Testis (tissue), 2 donors: ENCODE measurements at regions not wholly inside any gene's neighbourhood (a gene's known extent, or its start where the extent isn't known, plus 50 kb on each side); places are given as distances from the start of the nearest gene placed in this dataset.

Experiments used
- DNase-seq: peaks from one replicate; pipeline ENCODE4 v3.0.0-alpha.2; 2019
- H3K27ac ChIP-seq, 2 donors: fragments of 200-600 bp; sonication (generic); one replicate each; pipeline ENCODE4 v1.5.1; 2019
- H3K27me3 ChIP-seq: fragments of 200-600 bp; sonication (generic); one replicate; pipeline ENCODE4 v1.5.1; 2019
- H3K36me3 ChIP-seq: fragments of 200-600 bp; sonication (generic); one replicate; pipeline ENCODE4 v1.5.1; 2017; ENCODE audit warnings: low read depth; ENCODE audit errors: missing control alignments
- H3K4me1 ChIP-seq: fragments of 200-600 bp; sonication (generic); one replicate; pipeline ENCODE4 v1.5.1; 2019
- H3K4me3 ChIP-seq, 2 donors: fragments of 200-600 bp; sonication (generic); one replicate each; pipeline ENCODE4 v1.5.1; 2017 to 2019
- H3K9me3 ChIP-seq: fragments of 200-600 bp; sonication (generic); one replicate; pipeline ENCODE4 v1.5.1; 2017
- CTCF ChIP-seq, 3 experiments: fragments of 450-650 bp in 2 of 3; fragments of 200-600 bp in 1 of 3; sonication (generic) in 1 of 3; IDR thresholded peaks; one replicate each; pipeline ENCODE4 v1.5.1; 2016 to 2019; ENCODE audit warnings: antibody characterized with exemption in 3 of 3, mild to moderate bottlenecking in 2 of 3, moderate library complexity in 1 of 3
- POLR2A ChIP-seq: fragments of 450-650 bp; IDR thresholded peaks from one replicate; pipeline ENCODE4 v1.6.1; 2017; ENCODE audit warnings: antibody characterized with exemption, mild to moderate bottlenecking, moderate library complexity
- WGBS, 2 donors: methylation state at CpG; one replicate each; pipeline ENCODE4 v1.1.5; 2018; 5-methylcytosine and 5-hydroxymethylcytosine counted together
- intact Hi-C: fragments of 100-400 bp; cut with DNase I; formaldehyde crosslinking; loops from one replicate; pipeline ENCODE4 v1.15.1; 2023; ENCODE audit warnings: low total_unique reads

GRCh38 chr5:1950096-1950707, 67.5 kb upstream of the IRX4 start:
- Histone ChIP-seq H3K4me1 (no peaks in the 10 kb centered on the region), H3K9me3 (no peaks in the 10 kb centered on the region), H3K36me3 (no peaks in the 10 kb centered on the region), H3K27ac (no peak overlapping the region), H3K27me3 (no peaks in the 10 kb centered on the region), H3K4me3 (no peak overlapping the region)
- 58 to 65% methylated on average over 17 to 32 of the region's 32 CpGs for WGBS, 2 donors
- no peak for DNase-seq
- TF ChIP-seq CTCF (IDR thresholded peaks at IDR 0.05), result no peak
- no peak for TF ChIP-seq POLR2A
- intact Hi-C loops, result no loop called here

GRCh38 chr5:1949253-1949652, 66.5 kb upstream of the IRX4 start:
- Histone ChIP-seq H3K36me3 (no peaks in the 10 kb centered on the region), H3K4me3 (no peak overlapping the region), H3K4me1 (no peaks in the 10 kb centered on the region), H3K27me3 (no peaks in the 10 kb centered on the region), H3K27ac (no peak overlapping the region), H3K9me3 (no peaks in the 10 kb centered on the region)
- 77 to 86% methylated on average over 13 to 18 of the region's 18 CpGs for WGBS, 2 donors
- DNase-seq, result no peak
- TF ChIP-seq CTCF (IDR thresholded peaks at IDR 0.05) (no peak), POLR2A (no peak)
- intact Hi-C loops, result no loop called here

- 63 to 74% methylated on average over 8 to 26 of the region's 26 CpGs for WGBS, 2 donors
- Histone ChIP-seq H3K4me1 (no peaks in the 10 kb centered on the region), H3K9me3 (no peaks in the 10 kb centered on the region), H3K4me3 (no peak overlapping the region), H3K27me3 (no peaks in the 10 kb centered on the region), H3K27ac (no peak overlapping the region), H3K36me3 (no peaks in the 10 kb centered on the region)
- no peak for DNase-seq
- no peak for TF ChIP-seq CTCF (IDR thresholded peaks at IDR 0.05)
- no peak for TF ChIP-seq POLR2A
- intact Hi-C loops, result no loop called here
Measured at GRCh38 chr5:1948663-1949191, 66.0 kb upstream of the IRX4 start.

DNA sequence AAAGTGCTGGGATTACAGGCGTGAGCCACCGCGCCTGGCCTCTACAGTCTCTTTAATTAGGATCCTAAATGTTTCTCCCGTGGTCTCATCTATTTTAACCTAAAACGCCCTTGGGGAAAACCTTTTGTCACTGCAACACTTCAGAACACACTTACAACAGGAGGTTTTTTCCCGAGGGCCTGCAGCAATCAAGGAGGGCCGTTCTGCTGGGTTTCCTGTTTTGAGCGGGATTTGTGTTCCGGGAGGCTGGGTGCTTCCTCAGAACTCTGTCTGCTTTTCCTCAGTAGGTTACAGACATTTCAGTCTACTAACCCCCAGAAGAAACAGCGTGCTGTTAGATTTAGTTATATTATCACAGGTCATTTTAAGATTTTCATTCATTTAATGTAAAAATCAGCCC, 65.4 kb upstream of the IRX4 start:
- WGBS, 2 donors, result 68% methylated on average over 10 of the region's 10 CpGs
- no peaks in the 10 kb centered on the region for H3K4me1 ChIP-seq
- H3K9me3 ChIP-seq, result no peaks in the 10 kb centered on the region
- no peak for DNase-seq
- TF ChIP-seq CTCF (IDR thresholded peaks at IDR 0.05), result no peak
- no peak for TF ChIP-seq POLR2A
- intact Hi-C loops, result no loop called here
- no peak overlapping the region for H3K27ac ChIP-seq
- no peak overlapping the region for H3K4me3 ChIP-seq
- H3K27me3 ChIP-seq, result no peaks in the 10 kb centered on the region
- H3K36me3 ChIP-seq, result no peaks in the 10 kb centered on the region

- 73 to 82% methylated on average over 13 of the region's 13 CpGs for WGBS, 2 donors
- Histone ChIP-seq H3K9me3 (no peaks in the 10 kb centered on the region), H3K36me3 (no peaks in the 10 kb centered on the region)
Measured at GRCh38 chr5:1946776-1947175, 64.1 kb upstream of the IRX4 start.

More at GRCh38 chr5:1946776-1947175, 64.1 kb upstream of the IRX4 start:
- Histone ChIP-seq H3K4me1 (no peaks in the 10 kb centered on the region), H3K4me3 (no peak overlapping the region), H3K27ac (no peak overlapping the region), H3K27me3 (no peaks in the 10 kb centered on the region)
- intact Hi-C loops, result no loop called here
- no peak for DNase-seq
- TF ChIP-seq POLR2A (no peak), CTCF (IDR thresholded peaks at IDR 0.05) (no peak)
